ENCODE measurements at regions not wholly inside any gene's neighbourhood (a gene's known extent, or its start where the extent isn't known, plus 50 kb on each side); places are given as distances from the start of the nearest gene placed in this dataset.

- no TSS peak for BruUV-seq (replicated peaks)
- Histone ChIP-seq H2AK5ac (ENCODE audit: low read depth, low read length) (no peak overlapping the region), H3K56ac (ENCODE audit: extremely low read depth, insufficient read depth, low read length) (no peak overlapping the region), H3K18ac (ENCODE audit: low read depth, low read length) (no peak overlapping the region), H4K91ac (ENCODE audit: insufficient read depth, low read depth, low read length) (no peak overlapping the region), H2BK5ac (ENCODE audit: low read depth, low read length, poor library complexity, severe bottlenecking) (no peak overlapping the region), H3K36me3 (ENCODE audit: control insufficient read depth, insufficient read depth, low read length) (no peaks in the 10 kb centered on the region), H2BK15ac (ENCODE audit: low read depth, low read length) (no peak overlapping the region), H2AFZ (replicated peaks; ENCODE audit: low read length, poor library complexity) (no peak overlapping the region), H3K4ac (ENCODE audit: low read depth, low read length) (no peak overlapping the region), H3K4me1 (ENCODE audit: control insufficient read depth, insufficient read depth, low read length) (no peaks in the 10 kb centered on the region), H3K27me3 (ENCODE audit: control insufficient read depth, insufficient read depth, low read length) (no peaks in the 10 kb centered on the region), H4K8ac (ENCODE audit: low read depth in 2 of 2, low read length in 2 of 2) (no peak overlapping the region), H3K79me1 (ENCODE audit: low read depth in 1 of 2, low read length in 2 of 2) (no peaks in the 10 kb centered on the region), H3K9ac (ENCODE audit: low read depth, low read length) (no peak overlapping the region), H3K27ac (ENCODE audit: insufficient read depth, low read length) (no peak overlapping the region), H3K9me1 (ENCODE audit: insufficient read depth, low read length) (no peaks in the 10 kb centered on the region), H2AK9ac (replicated peaks; ENCODE audit: low read depth, low read length, poor library complexity) (no peak overlapping the region), H4K5ac (ENCODE audit: low read depth, low read length) (no peak overlapping the region), H4K20me1 (ENCODE audit: insufficient read depth, low read length) (no peaks in the 10 kb centered on the region), H2BK120ac (ENCODE audit: low read depth, low read length) (no peak overlapping the region), H3K4me2 (ENCODE audit: low read depth, low read length) (no peak overlapping the region), H3K14ac (replicated peaks; ENCODE audit: low read depth, low read length) (no peak overlapping the region), H2BK20ac (ENCODE audit: low read depth, low read length) (no peak overlapping the region), H3K23ac (ENCODE audit: low read depth, low read length) (no peak overlapping the region), H3K9me3 (ENCODE audit: control insufficient read depth, insufficient read depth, low read length) (no peaks in the 10 kb centered on the region; the same call in 1 of the 2 replicates), H3K4me3 (ENCODE audit: insufficient read depth, low read depth, low read length) (no peak overlapping the region)
- DNase-seq (no peak), ATAC-seq (ENCODE audit: low read depth) (no peak)
- intact Hi-C loops (cut with micrococcal nuclease) (no loop called here), in situ Hi-C loops (cut with MboI; ENCODE audit: low sequenced_read_pairs) (no loop called here), dilution Hi-C loops (cut with HindIII; ENCODE audit: low sequenced_read_pairs, unreplicated experiment) (no loop called here)
- TF ChIP-seq RFX5 (IDR thresholded peaks at IDR 0.05; ENCODE audit: low read depth, low read length), result no peak
- peak; percentile 80 for TF ChIP-seq MAFK (IDR thresholded peaks at IDR 0.05; ENCODE audit: low read depth, low read length)
- POLR2A ChIA-PET (ENCODE audit: unreplicated experiment), result no interaction called here
- CTCF ChIA-PET, result no interaction called here
- WGBS, 2 experiments (ENCODE audit: extremely low coverage in 2 of 2, insufficient read length in 1 of 2), result no CpG with 5 or more reads among the region's 4 CpGs
Measured at GRCh38 chr10:10197423-10197822, 820.2 kb upstream of the CELF2 start.

Data from IMR-90 (cell line).